ENCODE measurements at regions not wholly inside any gene's neighbourhood (a gene's known extent, or its start where the extent isn't known, plus 50 kb on each side); places are given as distances from the start of the nearest gene placed in this dataset.

GRCh38 chr20:6616421-6616820 lies 151.1 kb upstream of the BMP2 start:
- Histone ChIP-seq H3K14ac (ENCODE audit: insufficient read depth, low read length) (no peak overlapping the region), H4K20me1 (ENCODE audit: control insufficient read depth, insufficient read depth, insufficient read length) (no peaks in the 10 kb centered on the region), H4K91ac (ENCODE audit: insufficient read length, low read depth, low read length) (no peak overlapping the region), H3K9me3 (ENCODE audit: control insufficient read depth, low read depth, low read length) (no peaks in the 10 kb centered on the region), H3K79me1 (ENCODE audit: insufficient read depth, low read depth, low read length, poor library complexity, severe bottlenecking) (no peaks in the 10 kb centered on the region), H3K56ac (ENCODE audit: insufficient read length, low read depth, low read length) (no peak overlapping the region), H3K4me1 (ENCODE audit: insufficient read depth, low read length) (no peaks in the 10 kb centered on the region), H3K18ac (ENCODE audit: insufficient read length, low read depth, low read length) (no peak overlapping the region), H2BK5ac (ENCODE audit: insufficient read length, low read length) (no peak overlapping the region), H3K79me2 (ENCODE audit: insufficient read depth, low read length) (no peaks in the 10 kb centered on the region), H3K4ac (ENCODE audit: low read depth, low read length) (no peak overlapping the region), H3T11ph (ENCODE audit: low read length) (no peak overlapping the region), H2BK15ac (ENCODE audit: low read depth, low read length) (no peak overlapping the region), H3K27ac (ENCODE audit: insufficient read length, low read depth, low read length) (no peak overlapping the region), H3K4me2 (ENCODE audit: insufficient read depth, insufficient read length, low read length) (no peak overlapping the region), H2BK20ac (ENCODE audit: low read depth, low read length, poor library complexity, severe bottlenecking) (no peak overlapping the region), H4K8ac (replicated peaks; ENCODE audit: insufficient read length, low read depth, low read length) (no peak overlapping the region), H3K27me3 (ENCODE audit: insufficient read depth, low read length) (no peaks in the 10 kb centered on the region), H3K23me2 (ENCODE audit: insufficient read length, low read depth, low read length, poor library complexity, severe bottlenecking) (no peaks in the 10 kb centered on the region), H4K5ac (ENCODE audit: insufficient read length, low read depth, low read length) (no peak overlapping the region), H2AFZ (ENCODE audit: low read length) (no peak overlapping the region), H3K9ac (ENCODE audit: extremely low read depth, insufficient read length, low read length) (no peak overlapping the region), H3K23ac (ENCODE audit: insufficient read length, low read depth, low read length) (no peak overlapping the region), H2BK12ac (ENCODE audit: insufficient read length, low read depth, low read length) (no peak overlapping the region), H2AK5ac (ENCODE audit: insufficient read length, low read length) (no peak overlapping the region), H2BK120ac (ENCODE audit: low read depth, low read length, poor library complexity, severe bottlenecking) (no peak overlapping the region)
- WGBS (ENCODE audit: extremely low coverage, insufficient read length, low lambda C conversion rate), result no CpG with 5 or more reads among the region's 1 CpG
- Mint-ChIP-seq H3K4me3 (no peak overlapping the region), H3K9me3 (no peaks in the 10 kb centered on the region; a peak in 1 of 5 replicates), H3K36me3 (ENCODE audit: insufficient read depth in 1 of 3, low read depth in 3 of 3) (no peaks in the 10 kb centered on the region), H3K27me3 (ENCODE audit: low read depth) (no peaks in the 10 kb centered on the region), H3K27ac (no peak overlapping the region), H3K4me1 (peaks cover 0 to 3% of the 10 kb centered on the region in 2 experiments; a peak in 1 of 4 replicates)
- no peak for DNase-seq
- no peak for TF ChIP-seq CTCF (conservative IDR thresholded peaks at IDR 0.05)

Measured in H9 (cell line).